GM23338 (cell line): ENCODE measurements at regions not wholly inside any gene's neighbourhood (a gene's known extent, or its start where the extent isn't known, plus 50 kb on each side); places are given as distances from the start of the nearest gene placed in this dataset.

Source experiments
- ATAC-seq: fragments of 200-7000 bp; cut with Tn5 transposase; 3 replicates; pipeline ENCODE4 v1.9.1; 2020
- DNase-seq: peaks from one replicate; pipeline ENCODE4 v3.0.0-alpha.2; 2015; ENCODE audit warnings: low spot score
- H2AFZ ChIP-seq: fragments of 200-600 bp; sonication (generic); 2 replicates; pipeline ENCODE4 v1.8.0; 2016; ENCODE audit warnings: antibody characterized with exemption, mild to moderate bottlenecking, moderate library complexity
- H3F3A ChIP-seq: fragments of 200-600 bp; sonication (generic); replicated peaks from 2 replicates; pipeline ENCODE4 v1.8.0; 2017; ENCODE audit warnings: antibody characterized with exemption, mixed run types, low read depth
- H3K27ac ChIP-seq: fragments of 200-600 bp; sonication (generic); 2 replicates; pipeline ENCODE4 v1.6.1; 2016; ENCODE audit warnings: low read depth
- H3K27me3 ChIP-seq: fragments of 200-600 bp; sonication (generic); 2 replicates; pipeline ENCODE4 v1.8.0; 2016; ENCODE audit warnings: mild to moderate bottlenecking, mixed run types, moderate library complexity; ENCODE audit not compliant: insufficient read depth
- H3K36me3 ChIP-seq: fragments of 200-600 bp; sonication (generic); 2 replicates; pipeline ENCODE4 v1.8.0; 2016; ENCODE audit warnings: mild to moderate bottlenecking; ENCODE audit not compliant: insufficient read depth
- H3K4me1 ChIP-seq: fragments of 200-600 bp; sonication (generic); 2 replicates; pipeline ENCODE4 v1.8.0; 2016; ENCODE audit warnings: mild to moderate bottlenecking, moderate library complexity; ENCODE audit not compliant: insufficient read depth
- H3K4me2 ChIP-seq: fragments of 200-600 bp; sonication (generic); 2 replicates; pipeline ENCODE4 v1.7.1; 2017; ENCODE audit warnings: mixed run types
- H3K4me3 ChIP-seq: fragments of 200-600 bp; sonication (generic); 2 replicates; pipeline ENCODE4 v1.6.1; 2016; ENCODE audit warnings: mixed run types
- H3K79me2 ChIP-seq: fragments of 200-600 bp; sonication (generic); replicated peaks from 2 replicates; pipeline ENCODE4 v1.8.0; 2017; ENCODE audit warnings: mild to moderate bottlenecking; ENCODE audit not compliant: insufficient read depth
- H3K9me2 ChIP-seq: fragments of 200-600 bp; sonication (generic); 2 replicates; pipeline ENCODE4 v1.8.0; 2017; ENCODE audit not compliant: insufficient read depth
- H4K20me1 ChIP-seq: fragments of 200-600 bp; sonication (generic); replicated peaks from 2 replicates; pipeline ENCODE4 v1.8.0; 2017; ENCODE audit warnings: mild to moderate bottlenecking; ENCODE audit not compliant: insufficient read depth
- H3K27ac Mint-ChIP-seq: 2 replicates; pipeline ENCODE4 v1.8.0; 2020; ENCODE audit warnings: inconsistent platforms, mild to moderate bottlenecking, moderate library complexity, mixed read lengths
- H3K27me3 Mint-ChIP-seq: 3 replicates; pipeline ENCODE4 v1.8.0; 2022; ENCODE audit warnings: low read depth, mild to moderate bottlenecking, moderate library complexity, mixed read lengths, inconsistent platforms; ENCODE audit not compliant: insufficient read depth, poor library complexity
- H3K36me3 Mint-ChIP-seq: 3 replicates; pipeline ENCODE4 v1.8.0; 2021; ENCODE audit warnings: low read depth, mild to moderate bottlenecking, inconsistent platforms, moderate library complexity, mixed read lengths
- H3K4me1 Mint-ChIP-seq: 3 replicates; pipeline ENCODE4 v1.8.0; 2020; ENCODE audit warnings: mild to moderate bottlenecking, inconsistent platforms, mixed read lengths
- H3K4me3 Mint-ChIP-seq: 3 replicates; pipeline ENCODE4 v1.8.0; 2021; ENCODE audit warnings: moderate library complexity, mild to moderate bottlenecking, inconsistent platforms, mixed read lengths
- H3K9me3 Mint-ChIP-seq: 3 replicates; pipeline ENCODE4 v1.8.0; 2020; ENCODE audit warnings: moderate library complexity, mild to moderate bottlenecking, inconsistent platforms, mixed read lengths
- CREB1 ChIP-seq: fragments of 250-450 bp; sonication (Bioruptor Pico); IDR thresholded peaks from 2 replicates; pipeline ENCODE4 v1.5.0; 2020; ENCODE audit warnings: low read depth, mild to moderate bottlenecking, moderate library complexity
- EZH2phosphoT487 ChIP-seq: fragments of 200-600 bp; sonication (generic); IDR thresholded peaks from one replicate; pipeline ENCODE4 v1.8.1; 2018; ENCODE audit warnings: antibody characterized with exemption; ENCODE audit not compliant: unreplicated experiment
- JUNB ChIP-seq: IDR thresholded peaks from one replicate; pipeline ENCODE4 v1.6.1; 2016; ENCODE audit warnings: antibody characterized with exemption; ENCODE audit not compliant: unreplicated experiment
- NANOG ChIP-seq: IDR thresholded peaks from 2 replicates; pipeline ENCODE4 v1.6.1; 2016; ENCODE audit warnings: antibody characterized with exemption, borderline replicate concordance
- ZNF331 ChIP-seq: fragments of 250-450 bp; sonication (Bioruptor Pico); IDR thresholded peaks from 2 replicates; pipeline ENCODE4 v1.5.0; 2020; ENCODE audit warnings: low read depth, mild to moderate bottlenecking, moderate library complexity
- TF ChIP-seq, protein P1 (sequence below), 2 experiments: fragments of 200-600 bp in 1 of 2; sonication (generic) in 1 of 2; conservative IDR thresholded peaks; 2 replicates each; pipeline versions ENCODE4 v1.5.1 to v1.6.1; 2016 to 2017; ENCODE audit warnings: antibody characterized with exemption in 2 of 2, low read depth in 2 of 2, mild to moderate bottlenecking in 2 of 2, moderate library complexity in 1 of 2
- TF ChIP-seq, protein P2 (sequence below): fragments of 250-450 bp; sonication (Bioruptor Pico); IDR thresholded peaks from 2 replicates; pipeline ENCODE4 v1.5.0; 2020; ENCODE audit warnings: mild to moderate bottlenecking, moderate library complexity
- TF ChIP-seq, protein P3 (sequence below): IDR thresholded peaks from 2 replicates; pipeline ENCODE4 v1.6.1; 2016; ENCODE audit warnings: antibody characterized with exemption
- TF ChIP-seq, protein P4 (sequence below): IDR thresholded peaks from one replicate; pipeline ENCODE4 v1.6.1; 2018; ENCODE audit warnings: antibody characterized with exemption; ENCODE audit not compliant: unreplicated experiment

DNA sequence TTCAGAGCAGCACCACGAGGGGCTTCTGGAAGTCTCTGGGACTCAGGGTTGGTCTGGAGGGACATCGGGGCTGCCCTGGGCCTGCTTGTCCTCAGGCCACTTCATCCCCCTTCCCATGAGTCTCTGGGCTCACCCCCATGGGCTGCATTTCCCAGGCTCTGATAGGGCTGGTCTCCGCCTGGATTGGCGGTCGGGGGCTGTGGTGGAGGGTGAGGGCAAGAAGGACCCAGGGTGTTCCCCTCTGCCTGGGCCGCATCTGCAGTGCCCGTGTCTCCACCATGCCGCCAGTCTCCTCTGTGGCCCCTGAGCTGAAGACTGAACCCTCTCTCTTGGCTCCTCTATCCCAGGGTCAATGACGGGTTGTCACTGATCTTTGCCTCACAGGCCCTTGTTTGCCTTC, 242.1 kb downstream of the ADGRD1 start (continued):
- TF ChIP-seq, protein P1, sequence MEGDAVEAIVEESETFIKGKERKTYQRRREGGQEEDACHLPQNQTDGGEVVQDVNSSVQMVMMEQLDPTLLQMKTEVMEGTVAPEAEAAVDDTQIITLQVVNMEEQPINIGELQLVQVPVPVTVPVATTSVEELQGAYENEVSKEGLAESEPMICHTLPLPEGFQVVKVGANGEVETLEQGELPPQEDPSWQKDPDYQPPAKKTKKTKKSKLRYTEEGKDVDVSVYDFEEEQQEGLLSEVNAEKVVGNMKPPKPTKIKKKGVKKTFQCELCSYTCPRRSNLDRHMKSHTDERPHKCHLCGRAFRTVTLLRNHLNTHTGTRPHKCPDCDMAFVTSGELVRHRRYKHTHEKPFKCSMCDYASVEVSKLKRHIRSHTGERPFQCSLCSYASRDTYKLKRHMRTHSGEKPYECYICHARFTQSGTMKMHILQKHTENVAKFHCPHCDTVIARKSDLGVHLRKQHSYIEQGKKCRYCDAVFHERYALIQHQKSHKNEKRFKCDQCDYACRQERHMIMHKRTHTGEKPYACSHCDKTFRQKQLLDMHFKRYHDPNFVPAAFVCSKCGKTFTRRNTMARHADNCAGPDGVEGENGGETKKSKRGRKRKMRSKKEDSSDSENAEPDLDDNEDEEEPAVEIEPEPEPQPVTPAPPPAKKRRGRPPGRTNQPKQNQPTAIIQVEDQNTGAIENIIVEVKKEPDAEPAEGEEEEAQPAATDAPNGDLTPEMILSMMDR (conservative IDR thresholded peaks at IDR 0.05; ENCODE audit: low read depth in 2 of 2) = no peak
- TF ChIP-seq NANOG = no peak

DNA sequence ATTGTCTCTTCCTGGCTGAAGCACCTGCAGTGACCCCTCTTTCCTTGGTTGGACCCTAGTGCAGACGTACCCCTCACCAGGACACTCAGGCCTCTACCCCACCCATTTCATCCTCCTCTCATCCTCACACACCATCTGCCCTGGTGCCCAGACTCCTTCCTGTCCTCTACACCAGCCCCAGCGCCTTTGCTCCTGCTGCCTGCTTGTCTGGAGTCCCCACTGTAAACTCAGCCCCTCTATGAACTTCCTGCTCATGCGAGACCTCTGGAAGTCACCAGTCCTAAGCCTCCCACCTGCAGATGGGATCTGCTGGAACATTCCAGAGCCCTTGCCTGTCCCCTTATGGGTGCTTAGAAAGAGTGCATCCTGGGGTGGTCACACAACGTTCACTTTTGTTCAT, 242.5 kb downstream of the ADGRD1 start:
- Histone ChIP-seq H4K20me1 (no peaks in the 10 kb centered on the region), H3K9me2 (peaks cover 11% of the 10 kb centered on the region), H3K4me2 (no peak overlapping the region), H3K4me3 (no peak overlapping the region), H3K36me3 (no peaks in the 10 kb centered on the region), H3F3A (no peaks in the 10 kb centered on the region), H3K27me3 (no peaks in the 10 kb centered on the region), H2AFZ (no peak overlapping the region), H3K79me2 (no peaks in the 10 kb centered on the region), H3K27ac (no peak overlapping the region), H3K4me1 (no peaks in the 10 kb centered on the region)
- H3K36me3 Mint-ChIP-seq = peaks cover 9% of the 10 kb centered on the region; the same call in 2 of the 3 replicates
- no peak overlapping the region for H3K27ac Mint-ChIP-seq
- ATAC-seq = no peak
- no peak overlapping the region for H3K4me3 Mint-ChIP-seq
- DNase-seq = no peak
- H3K9me3 Mint-ChIP-seq = peaks cover 23% of the 10 kb centered on the region
- no peaks in the 10 kb centered on the region; the same call in 2 of the 3 replicates for H3K4me1 Mint-ChIP-seq
- TF ChIP-seq, protein P2, sequence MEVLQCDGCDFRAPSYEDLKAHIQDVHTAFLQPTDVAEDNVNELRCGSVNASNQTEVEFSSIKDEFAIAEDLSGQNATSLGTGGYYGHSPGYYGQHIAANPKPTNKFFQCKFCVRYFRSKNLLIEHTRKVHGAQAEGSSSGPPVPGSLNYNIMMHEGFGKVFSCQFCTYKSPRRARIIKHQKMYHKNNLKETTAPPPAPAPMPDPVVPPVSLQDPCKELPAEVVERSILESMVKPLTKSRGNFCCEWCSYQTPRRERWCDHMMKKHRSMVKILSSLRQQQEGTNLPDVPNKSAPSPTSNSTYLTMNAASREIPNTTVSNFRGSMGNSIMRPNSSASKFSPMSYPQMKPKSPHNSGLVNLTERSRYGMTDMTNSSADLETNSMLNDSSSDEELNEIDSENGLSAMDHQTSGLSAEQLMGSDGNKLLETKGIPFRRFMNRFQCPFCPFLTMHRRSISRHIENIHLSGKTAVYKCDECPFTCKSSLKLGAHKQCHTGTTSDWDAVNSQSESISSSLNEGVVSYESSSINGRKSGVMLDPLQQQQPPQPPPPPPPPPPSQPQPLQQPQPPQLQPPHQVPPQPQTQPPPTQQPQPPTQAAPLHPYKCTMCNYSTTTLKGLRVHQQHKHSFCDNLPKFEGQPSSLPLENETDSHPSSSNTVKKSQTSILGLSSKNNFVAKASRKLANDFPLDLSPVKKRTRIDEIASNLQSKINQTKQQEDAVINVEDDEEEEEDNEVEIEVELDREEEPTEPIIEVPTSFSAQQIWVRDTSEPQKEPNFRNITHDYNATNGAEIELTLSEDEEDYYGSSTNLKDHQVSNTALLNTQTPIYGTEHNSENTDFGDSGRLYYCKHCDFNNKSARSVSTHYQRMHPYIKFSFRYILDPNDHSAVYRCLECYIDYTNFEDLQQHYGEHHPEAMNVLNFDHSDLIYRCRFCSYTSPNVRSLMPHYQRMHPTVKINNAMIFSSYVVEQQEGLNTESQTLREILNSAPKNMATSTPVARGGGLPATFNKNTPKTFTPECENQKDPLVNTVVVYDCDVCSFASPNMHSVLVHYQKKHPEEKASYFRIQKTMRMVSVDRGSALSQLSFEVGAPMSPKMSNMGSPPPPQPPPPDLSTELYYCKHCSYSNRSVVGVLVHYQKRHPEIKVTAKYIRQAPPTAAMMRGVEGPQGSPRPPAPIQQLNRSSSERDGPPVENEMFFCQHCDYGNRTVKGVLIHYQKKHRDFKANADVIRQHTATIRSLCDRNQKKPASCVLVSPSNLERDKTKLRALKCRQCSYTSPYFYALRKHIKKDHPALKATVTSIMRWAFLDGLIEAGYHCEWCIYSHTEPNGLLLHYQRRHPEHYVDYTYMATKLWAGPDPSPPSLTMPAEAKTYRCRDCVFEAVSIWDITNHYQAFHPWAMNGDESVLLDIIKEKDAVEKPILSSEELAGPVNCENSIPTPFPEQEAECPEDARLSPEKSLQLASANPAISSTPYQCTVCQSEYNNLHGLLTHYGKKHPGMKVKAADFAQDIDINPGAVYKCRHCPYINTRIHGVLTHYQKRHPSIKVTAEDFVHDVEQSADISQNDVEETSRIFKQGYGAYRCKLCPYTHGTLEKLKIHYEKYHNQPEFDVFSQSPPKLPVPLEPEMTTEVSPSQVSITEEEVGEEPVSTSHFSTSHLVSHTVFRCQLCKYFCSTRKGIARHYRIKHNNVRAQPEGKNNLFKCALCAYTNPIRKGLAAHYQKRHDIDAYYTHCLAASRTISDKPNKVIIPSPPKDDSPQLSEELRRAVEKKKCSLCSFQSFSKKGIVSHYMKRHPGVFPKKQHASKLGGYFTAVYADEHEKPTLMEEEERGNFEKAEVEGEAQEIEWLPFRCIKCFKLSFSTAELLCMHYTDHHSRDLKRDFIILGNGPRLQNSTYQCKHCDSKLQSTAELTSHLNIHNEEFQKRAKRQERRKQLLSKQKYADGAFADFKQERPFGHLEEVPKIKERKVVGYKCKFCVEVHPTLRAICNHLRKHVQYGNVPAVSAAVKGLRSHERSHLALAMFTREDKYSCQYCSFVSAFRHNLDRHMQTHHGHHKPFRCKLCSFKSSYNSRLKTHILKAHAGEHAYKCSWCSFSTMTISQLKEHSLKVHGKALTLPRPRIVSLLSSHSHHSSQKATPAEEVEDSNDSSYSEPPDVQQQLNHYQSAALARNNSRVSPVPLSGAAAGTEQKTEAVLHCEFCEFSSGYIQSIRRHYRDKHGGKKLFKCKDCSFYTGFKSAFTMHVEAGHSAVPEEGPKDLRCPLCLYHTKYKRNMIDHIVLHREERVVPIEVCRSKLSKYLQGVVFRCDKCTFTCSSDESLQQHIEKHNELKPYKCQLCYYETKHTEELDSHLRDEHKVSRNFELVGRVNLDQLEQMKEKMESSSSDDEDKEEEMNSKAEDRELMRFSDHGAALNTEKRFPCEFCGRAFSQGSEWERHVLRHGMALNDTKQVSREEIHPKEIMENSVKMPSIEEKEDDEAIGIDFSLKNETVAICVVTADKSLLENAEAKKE (CRISPR knock-in tag) = no peak
- TF ChIP-seq, protein P1 (conservative IDR thresholded peaks at IDR 0.05; ENCODE audit: low read depth in 2 of 2) = no peak
- no peak for TF ChIP-seq CREB1 (CRISPR knock-in tag)
- no peak for TF ChIP-seq JUNB
- TF ChIP-seq, protein P3, sequence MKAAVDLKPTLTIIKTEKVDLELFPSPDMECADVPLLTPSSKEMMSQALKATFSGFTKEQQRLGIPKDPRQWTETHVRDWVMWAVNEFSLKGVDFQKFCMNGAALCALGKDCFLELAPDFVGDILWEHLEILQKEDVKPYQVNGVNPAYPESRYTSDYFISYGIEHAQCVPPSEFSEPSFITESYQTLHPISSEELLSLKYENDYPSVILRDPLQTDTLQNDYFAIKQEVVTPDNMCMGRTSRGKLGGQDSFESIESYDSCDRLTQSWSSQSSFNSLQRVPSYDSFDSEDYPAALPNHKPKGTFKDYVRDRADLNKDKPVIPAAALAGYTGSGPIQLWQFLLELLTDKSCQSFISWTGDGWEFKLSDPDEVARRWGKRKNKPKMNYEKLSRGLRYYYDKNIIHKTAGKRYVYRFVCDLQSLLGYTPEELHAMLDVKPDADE = no peak
- no peak for TF ChIP-seq ZNF331 (CRISPR knock-in tag)
- TF ChIP-seq EZH2phosphoT487 = no peak
- TF ChIP-seq, protein P4, sequence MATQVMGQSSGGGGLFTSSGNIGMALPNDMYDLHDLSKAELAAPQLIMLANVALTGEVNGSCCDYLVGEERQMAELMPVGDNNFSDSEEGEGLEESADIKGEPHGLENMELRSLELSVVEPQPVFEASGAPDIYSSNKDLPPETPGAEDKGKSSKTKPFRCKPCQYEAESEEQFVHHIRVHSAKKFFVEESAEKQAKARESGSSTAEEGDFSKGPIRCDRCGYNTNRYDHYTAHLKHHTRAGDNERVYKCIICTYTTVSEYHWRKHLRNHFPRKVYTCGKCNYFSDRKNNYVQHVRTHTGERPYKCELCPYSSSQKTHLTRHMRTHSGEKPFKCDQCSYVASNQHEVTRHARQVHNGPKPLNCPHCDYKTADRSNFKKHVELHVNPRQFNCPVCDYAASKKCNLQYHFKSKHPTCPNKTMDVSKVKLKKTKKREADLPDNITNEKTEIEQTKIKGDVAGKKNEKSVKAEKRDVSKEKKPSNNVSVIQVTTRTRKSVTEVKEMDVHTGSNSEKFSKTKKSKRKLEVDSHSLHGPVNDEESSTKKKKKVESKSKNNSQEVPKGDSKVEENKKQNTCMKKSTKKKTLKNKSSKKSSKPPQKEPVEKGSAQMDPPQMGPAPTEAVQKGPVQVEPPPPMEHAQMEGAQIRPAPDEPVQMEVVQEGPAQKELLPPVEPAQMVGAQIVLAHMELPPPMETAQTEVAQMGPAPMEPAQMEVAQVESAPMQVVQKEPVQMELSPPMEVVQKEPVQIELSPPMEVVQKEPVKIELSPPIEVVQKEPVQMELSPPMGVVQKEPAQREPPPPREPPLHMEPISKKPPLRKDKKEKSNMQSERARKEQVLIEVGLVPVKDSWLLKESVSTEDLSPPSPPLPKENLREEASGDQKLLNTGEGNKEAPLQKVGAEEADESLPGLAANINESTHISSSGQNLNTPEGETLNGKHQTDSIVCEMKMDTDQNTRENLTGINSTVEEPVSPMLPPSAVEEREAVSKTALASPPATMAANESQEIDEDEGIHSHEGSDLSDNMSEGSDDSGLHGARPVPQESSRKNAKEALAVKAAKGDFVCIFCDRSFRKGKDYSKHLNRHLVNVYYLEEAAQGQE = no peak
- peaks cover 11% of the 10 kb centered on the region for H3K27me3 Mint-ChIP-seq
